Keratinocyte (primary cell): ENCODE measurements at regions not wholly inside any gene's neighbourhood (a gene's known extent, or its start where the extent isn't known, plus 50 kb on each side); places are given as distances from the start of the nearest gene placed in this dataset.

Experiments used
- CTCF ChIP-seq, 3 experiments: IDR thresholded peaks in 1 of 3; conservative IDR thresholded peaks in 1 of 3; optimal IDR thresholded peaks in 1 of 3; 2 replicates in 2 of 3; 3 replicates in 1 of 3; pipeline versions ENCODE3 to v1.5.1; 2011; ENCODE audit warnings: low read length in 3 of 3, mild to moderate bottlenecking in 3 of 3, moderate library complexity in 2 of 3, control low read depth in 1 of 3, inconsistent platforms in 1 of 3; ENCODE audit not compliant: insufficient read depth in 2 of 3; ENCODE audit errors: extremely low read depth in 1 of 3
- EZH2 ChIP-seq: IDR thresholded peaks from one replicate; pipeline ENCODE4 v1.6.1; 2012; ENCODE audit warnings: inconsistent platforms, mild to moderate bottlenecking, low read length, moderate library complexity

DNA sequence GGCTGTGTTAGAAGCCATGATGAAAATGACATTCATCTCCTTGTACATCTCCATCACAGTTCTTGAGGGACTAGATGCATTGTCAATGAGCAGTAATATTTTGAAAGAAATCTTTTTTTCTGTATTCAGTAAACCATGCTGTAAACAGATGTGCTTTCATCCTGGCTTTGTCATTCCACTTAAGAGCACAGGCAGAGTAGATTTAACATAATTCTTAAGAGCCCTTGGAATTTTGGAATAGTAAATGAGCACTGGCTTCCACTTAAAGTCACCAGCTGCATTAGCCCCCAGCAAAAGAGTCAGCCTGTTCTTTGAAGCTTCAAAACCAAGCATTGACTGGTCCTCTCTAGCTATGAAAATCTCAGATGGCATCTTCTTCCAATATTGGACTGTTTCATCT, 197.8 kb upstream of the HDDC2 start:
- TF ChIP-seq CTCF (optimal IDR thresholded peaks at IDR 0.05 in 1 of 3, IDR thresholded peaks at IDR 0.05 in 1 of 3, conservative IDR thresholded peaks at IDR 0.05 in 1 of 3; ENCODE audit: extremely low read depth in 1 of 3, insufficient read depth in 2 of 3, low read length in 3 of 3) (no peak), EZH2 (no peak)
